GM20431 (cell line): ENCODE measurements at regions not wholly inside any gene's neighbourhood (a gene's known extent, or its start where the extent isn't known, plus 50 kb on each side); places are given as distances from the start of the nearest gene placed in this dataset.

Experiments
- in situ Hi-C: fragments of 300-500 bp; cut with MseI, MboI; formaldehyde crosslinking; loops from one replicate; pipeline ENCODE4 v1.15.0; 2020; ENCODE audit warnings: low sequenced_read_pairs; ENCODE audit not compliant: unreplicated experiment

- in situ Hi-C loops, result no loop called here
Measured at GRCh38 chr17:77001487-77001886, 133.3 kb downstream of the MGAT5B start.

GRCh38 chr17:77002103-77003045 lies 134.2 kb downstream of the MGAT5B start:
- in situ Hi-C loops, result no loop called here

DNA sequence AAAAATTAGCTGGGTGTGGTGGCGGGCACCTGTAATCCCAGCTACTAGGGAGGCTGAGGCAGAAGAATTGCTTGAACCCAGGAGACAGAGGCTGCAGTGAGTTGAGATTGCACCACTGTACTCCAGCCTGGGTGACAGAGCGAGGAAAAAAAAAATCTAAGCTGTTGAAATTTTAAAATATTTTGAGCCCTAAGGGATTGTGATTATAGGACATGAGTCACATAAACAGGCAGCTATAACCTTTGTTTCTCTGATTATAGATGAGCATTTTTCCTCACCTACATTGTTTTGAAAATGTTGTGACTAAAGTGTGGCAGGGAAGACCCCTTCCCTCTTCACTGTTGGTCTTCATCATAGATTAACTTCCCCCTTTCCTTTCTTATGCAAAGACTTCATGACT lies 135.5 kb downstream of the MGAT5B start:
- in situ Hi-C loops, result no loop called here

DNA sequence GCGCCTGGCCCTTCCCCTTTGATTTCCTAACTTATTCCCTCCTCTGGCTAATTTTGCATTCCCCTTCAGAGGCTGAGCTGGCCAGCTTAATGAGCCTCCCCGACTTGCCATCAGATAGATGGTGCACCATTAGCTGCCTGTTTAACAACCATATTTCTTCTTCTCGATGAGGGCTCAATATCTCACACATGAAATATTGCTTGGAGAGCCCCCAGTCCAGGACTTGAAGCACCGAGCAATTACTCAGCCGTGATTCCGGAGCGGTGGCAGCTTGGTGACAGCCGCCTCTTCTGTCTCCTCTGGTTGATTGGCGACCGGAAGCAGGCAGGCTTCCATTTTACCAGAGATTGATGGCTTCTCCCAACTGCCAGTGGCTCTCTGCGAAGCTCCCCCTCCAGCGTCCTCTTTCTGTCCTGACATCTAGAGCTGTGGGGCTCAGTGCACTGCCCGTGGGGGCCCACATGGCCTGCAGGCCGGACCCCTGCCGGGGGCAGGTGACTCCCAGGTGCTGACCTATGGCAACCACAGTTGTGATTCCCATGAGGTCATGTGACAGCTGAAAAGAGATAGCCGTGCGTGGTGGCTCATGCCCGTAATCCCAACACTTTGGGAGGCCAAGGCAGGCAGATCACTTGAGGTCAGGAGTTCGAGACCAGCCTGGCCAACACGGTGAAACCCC lies 133.7 kb upstream of the SEC14L1 start:
- in situ Hi-C loops, result no loop called here

DNA sequence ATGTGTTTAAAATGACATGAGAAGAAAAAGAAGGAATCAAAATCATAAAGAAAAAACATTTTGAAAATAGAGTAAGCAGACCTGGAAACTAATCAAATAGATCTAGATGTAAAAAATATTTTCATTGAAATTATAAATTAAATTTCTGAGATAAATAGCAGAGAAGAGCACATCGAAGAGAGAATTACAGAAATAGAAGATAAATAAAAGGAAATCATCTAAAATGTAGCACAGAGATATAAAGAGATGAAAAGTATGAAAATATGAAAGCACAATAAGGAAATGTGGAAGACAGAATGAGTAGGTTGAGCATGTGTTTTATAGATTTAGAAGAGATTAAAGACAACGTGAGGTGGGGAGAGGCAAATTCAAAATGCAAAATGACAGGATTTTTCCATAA lies 130.9 kb upstream of the SEC14L1 start:
- in situ Hi-C loops, result no loop called here

- in situ Hi-C loops, result no loop called here
Measured at GRCh38 chr17:77010667-77011066, 130.1 kb upstream of the SEC14L1 start.

DNA sequence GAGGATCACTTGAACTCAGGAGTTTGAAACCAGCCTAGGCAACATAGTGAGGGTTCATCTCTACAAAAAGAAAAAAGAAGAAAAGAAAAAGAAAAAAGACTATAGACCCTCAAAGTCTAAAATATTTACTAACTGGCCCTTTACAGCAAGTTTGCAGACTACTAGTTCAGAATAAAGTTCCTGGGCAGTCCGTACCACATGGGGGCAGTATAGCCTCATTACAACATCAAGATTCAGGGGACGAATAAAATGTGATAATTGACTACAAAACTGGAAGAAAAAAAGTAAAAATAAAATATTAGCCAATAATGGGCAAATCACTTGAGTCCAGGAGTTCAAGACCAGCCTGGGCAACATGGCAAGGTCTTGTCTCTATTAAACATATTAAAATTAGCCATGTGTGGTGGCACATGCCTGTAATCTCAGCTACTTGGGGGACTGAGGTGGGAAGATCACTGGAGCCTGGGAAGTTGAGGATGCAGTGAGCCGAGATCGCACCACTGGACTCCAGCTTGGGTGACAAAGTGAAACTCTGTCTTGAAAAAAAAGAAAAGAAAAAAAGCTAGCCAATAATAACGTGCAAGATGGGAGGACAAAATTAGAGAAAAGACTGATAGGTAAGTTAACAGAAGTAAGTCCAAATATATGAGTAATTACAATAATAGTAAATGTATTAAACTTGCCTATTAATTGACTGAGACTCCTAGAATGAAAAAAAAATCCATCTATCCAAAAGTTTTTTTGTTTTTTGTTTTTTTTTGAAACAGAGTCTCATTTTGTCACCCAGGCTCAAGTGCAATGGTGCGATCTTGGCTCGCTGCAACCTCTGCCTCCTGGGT lies 129.4 kb upstream of the SEC14L1 start:
- in situ Hi-C loops, result no loop called here

- in situ Hi-C loops, result no loop called here
Measured at GRCh38 chr17:77018504-77018903, 122.3 kb upstream of the SEC14L1 start.

DNA sequence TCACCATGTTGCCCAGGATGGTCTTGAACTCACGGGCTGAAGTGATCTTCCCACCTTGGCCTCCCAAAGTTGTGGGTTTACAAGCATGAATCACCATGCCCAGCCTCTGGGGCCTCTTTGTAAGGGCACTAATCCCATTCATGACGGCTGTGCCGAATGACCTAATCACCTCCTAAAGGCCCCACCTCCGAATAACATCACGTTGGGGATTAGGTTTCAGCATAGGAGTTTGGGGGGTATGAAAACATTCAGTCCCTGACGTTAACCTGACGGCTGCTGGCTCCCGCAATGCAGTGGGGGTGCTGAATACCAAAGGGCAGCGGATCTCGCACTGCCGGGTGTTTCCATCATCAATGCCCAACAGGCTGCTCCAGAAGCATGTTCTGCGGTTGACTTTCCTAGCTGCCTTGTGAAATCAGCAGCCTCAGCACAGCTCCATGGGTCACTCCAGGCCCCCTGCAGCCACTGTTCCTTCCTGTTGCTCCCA lies 120.8 kb upstream of the SEC14L1 start:
- in situ Hi-C loops, result no loop called here

GRCh38 chr17:77020973-77021372 lies 119.8 kb upstream of the SEC14L1 start:
- in situ Hi-C loops, result no loop called here

DNA sequence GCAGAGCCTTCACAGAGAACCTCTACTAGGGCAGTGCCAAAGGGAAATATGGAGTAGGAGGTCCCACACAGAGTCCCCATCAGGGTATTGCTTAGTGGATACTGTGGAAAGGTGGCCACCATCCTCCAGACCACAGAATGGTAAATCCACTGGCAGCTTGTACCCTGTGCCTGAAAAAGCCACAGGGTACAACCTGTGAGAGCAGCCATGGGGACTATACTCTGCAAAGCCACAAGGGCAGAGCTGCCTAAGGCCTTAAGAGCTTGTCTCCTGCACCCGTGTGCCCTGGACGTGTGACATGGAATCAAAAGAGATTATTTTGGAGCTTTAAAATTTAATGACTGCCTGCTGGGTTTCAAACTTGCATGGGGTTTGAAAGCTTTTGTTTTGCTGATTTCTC lies 118.0 kb upstream of the SEC14L1 start:
- in situ Hi-C loops, result no loop called here

GRCh38 chr17:77025781-77026180 lies 115.0 kb upstream of the SEC14L1 start:
- in situ Hi-C loops, result no loop called here

- in situ Hi-C loops, result no loop called here
Measured at GRCh38 chr17:77027271-77027889, 113.4 kb upstream of the SEC14L1 start.

- in situ Hi-C loops, result no loop called here
Measured at GRCh38 chr17:77028900-77029299, 111.9 kb upstream of the SEC14L1 start.

GRCh38 chr17:77032929-77033328 lies 107.8 kb upstream of the SEC14L1 start:
- in situ Hi-C loops, result no loop called here

- in situ Hi-C loops, result no loop called here
Measured at GRCh38 chr17:77033892-77034404, 106.8 kb upstream of the SEC14L1 start.

DNA sequence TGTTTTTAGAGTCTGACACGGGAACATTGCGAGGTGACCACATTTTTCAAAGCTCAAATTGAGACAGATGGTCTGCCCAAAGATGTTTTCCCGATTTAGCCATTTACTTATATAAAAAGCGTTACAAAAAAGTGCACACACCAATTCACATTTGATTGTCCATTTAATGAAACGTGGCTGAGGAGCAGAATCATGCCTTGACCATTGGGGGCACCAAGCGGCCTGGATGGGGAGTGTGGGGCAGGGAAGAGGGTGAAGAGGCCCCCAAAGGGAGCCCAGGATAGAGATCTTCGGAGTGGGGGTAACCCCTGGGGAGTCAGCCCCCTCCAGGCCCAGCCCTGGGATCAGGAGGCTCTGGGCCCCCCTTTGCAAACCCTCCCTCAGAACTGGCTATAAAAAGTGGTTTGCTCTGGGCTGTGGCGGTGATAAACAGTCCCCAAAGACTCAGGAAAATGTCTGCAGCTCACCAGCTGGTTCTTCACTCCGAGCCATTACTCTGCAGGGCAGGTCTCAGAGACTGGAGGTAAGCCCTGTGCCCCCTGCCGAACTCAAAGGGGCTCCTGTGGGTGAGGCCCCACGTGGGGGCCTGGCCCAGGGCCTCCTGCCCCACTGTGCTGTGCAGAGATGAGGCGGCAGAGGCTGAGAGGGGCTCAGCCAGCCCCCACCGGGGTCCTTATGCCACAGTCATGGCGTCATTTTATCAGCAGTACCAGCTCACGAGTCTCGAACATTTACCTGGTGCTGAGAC lies 105.9 kb upstream of the SEC14L1 start:
- in situ Hi-C loops, result no loop called here

DNA sequence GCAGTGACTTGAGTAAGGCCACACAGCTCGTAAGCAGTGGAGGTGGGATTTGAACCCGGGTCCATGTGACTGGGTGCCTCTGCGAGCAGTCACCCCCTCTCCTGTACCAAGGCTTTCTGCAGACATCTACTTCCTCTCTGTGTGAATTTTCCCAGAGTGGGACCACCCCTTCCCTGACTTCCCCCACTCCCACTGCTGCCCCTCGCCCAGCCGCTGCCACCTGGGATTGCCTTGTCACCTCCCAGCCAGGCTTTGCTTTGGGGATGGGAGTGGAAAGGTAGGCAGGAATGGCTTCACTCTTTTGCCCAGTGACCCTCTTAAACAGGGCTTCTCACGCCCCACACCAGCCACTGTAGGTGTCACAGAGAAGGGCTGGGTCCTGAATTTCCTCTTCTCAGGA lies 105.2 kb upstream of the SEC14L1 start:
- in situ Hi-C loops, result no loop called here
